ENCODE measurements at regions not wholly inside any gene's neighbourhood (a gene's known extent, or its start where the extent isn't known, plus 50 kb on each side); places are given as distances from the start of the nearest gene placed in this dataset.

DNA sequence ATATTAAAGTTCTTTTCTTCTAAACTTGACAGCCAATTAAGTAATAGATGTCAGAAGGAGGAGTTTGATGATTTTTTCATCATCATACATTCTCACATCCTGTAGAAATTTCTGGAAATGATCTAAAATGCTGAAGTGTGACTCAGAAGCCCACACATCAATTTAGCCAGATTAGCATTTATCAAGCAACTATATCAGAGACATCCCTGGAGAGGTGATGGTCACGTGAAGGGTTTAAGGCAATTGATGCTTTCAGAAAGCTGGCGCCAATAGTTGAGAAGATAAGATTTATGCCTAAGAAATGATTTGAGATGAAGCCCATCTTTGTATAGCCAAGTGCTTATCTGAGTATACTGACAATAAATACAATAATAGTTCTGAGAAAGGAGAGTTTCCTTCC is 162.9 kb upstream of the RORB start:
- Histone ChIP-seq H3K36me3 (peaks cover 0 to 9% (median 0%) of the 10 kb centered on the region in 11 experiments; a peak in 3 of 22 replicates), H3K4me3 (peak overlapping the region in 3 of 10 experiments; percentile 23 to 40 (median 37); a peak in 3 of 20 replicates), H4K20me1 (no peaks in the 10 kb centered on the region), H3K4me1 (peaks cover 74 to 100% (median 98%) of the 10 kb centered on the region in 10 experiments), H3K9me3 (replicated peaks in 1 of 11) (peaks cover 0 to 6% (median 0%) of the 10 kb centered on the region in 11 experiments; a peak in 3 of 22 replicates), H3K4me2 (peak overlapping the region; percentile 73 to 93 (median 80); a peak in 21 of 22 replicates), H3K9ac (peak overlapping the region in 6 of 11 experiments; percentile 50 to 68 (median 58); a peak in 9 of 22 replicates), H3K27me3 (no peaks in the 10 kb centered on the region), H3K27ac (peak overlapping the region in 8 of 11 experiments; percentile 71 to 82 (median 76); a peak in 17 of 22 replicates)
- TF ChIP-seq Cebpa-rat (IDR thresholded peaks at IDR 0.05), result no peak

DNA sequence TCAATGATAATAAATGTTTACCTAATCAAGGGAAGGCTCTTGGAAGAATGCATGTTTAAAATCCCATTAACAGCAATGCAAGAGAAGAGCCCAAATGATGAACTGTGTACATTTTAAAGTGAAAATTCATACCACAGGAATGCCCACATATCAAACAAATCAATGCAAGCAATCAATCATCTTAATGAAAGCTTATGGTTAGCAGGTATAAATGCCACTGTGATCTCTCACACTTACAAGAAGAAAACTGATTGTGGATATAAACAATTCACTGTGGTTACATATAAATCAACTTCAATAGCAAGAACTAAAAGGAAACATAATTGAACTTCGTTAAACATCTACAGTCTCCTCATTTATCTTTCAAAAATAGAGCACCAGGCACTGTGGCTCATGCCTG is 161.0 kb upstream of the RORB start:
- Histone ChIP-seq H3K36me3 (no peaks in the 10 kb centered on the region), H3K9ac (peak overlapping the region in 2 of 11 experiments; percentile 12 to 75; a peak in 2 of 22 replicates)
- TF ChIP-seq Cebpa-rat (IDR thresholded peaks at IDR 0.05), result no peak

DNA sequence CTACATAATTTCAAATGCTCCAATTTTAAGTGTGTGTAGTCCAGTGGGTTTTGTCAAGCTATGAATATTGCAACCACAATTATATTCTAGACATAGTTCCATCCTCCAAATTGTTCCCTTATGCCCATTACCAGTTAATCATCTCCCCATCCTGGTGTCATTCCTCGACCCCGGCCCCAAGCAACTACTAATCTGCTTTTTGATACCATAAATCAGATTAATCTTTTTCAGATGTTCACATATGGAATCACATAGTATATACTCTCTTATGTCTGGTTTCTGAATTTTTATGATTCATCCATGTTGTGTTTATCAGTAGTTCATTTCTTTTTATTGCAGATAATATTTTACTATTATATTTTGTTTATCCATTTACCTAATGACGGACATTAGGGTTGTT is 148.4 kb upstream of the RORB start:
- no peaks in the 10 kb centered on the region for H3K27me3 ChIP-seq
- no peak overlapping the region for H3K9ac ChIP-seq
- no peaks in the 10 kb centered on the region for H3K4me1 ChIP-seq
- H4K20me1 ChIP-seq, result no peaks in the 10 kb centered on the region
- no peak for TF ChIP-seq Cebpa-rat (IDR thresholded peaks at IDR 0.05)
- no peak overlapping the region for H3K4me3 ChIP-seq
- no peak overlapping the region for H3K27ac ChIP-seq
- H3K36me3 ChIP-seq, result no peaks in the 10 kb centered on the region
- H3K9me3 ChIP-seq (replicated peaks in 1 of 11), result peaks cover 0 to 5% (median 0%) of the 10 kb centered on the region in 11 experiments; a peak in 3 of 22 replicates
- H3K4me2 ChIP-seq, result no peak overlapping the region

More for the DNA sequence above, 161.0 kb upstream of the RORB start:
- Histone ChIP-seq H4K20me1 (no peaks in the 10 kb centered on the region), H3K27me3 (no peaks in the 10 kb centered on the region), H3K4me1 (peaks cover 56 to 93% (median 87%) of the 10 kb centered on the region in 10 experiments), H3K4me3 (peak overlapping the region in 6 of 10 experiments; percentile 14 to 63 (median 54); a peak in 6 of 20 replicates), H3K9me3 (replicated peaks in 1 of 11) (peaks cover 9 to 15% (median 14%) of the 10 kb centered on the region in 11 experiments; a peak in 17 of 22 replicates), H3K27ac (peak overlapping the region in 8 of 11 experiments; percentile 6 to 82 (median 76); a peak in 13 of 22 replicates), H3K4me2 (peak overlapping the region in 9 of 11 experiments; percentile 7 to 93 (median 83); a peak in 17 of 22 replicates)

DNA sequence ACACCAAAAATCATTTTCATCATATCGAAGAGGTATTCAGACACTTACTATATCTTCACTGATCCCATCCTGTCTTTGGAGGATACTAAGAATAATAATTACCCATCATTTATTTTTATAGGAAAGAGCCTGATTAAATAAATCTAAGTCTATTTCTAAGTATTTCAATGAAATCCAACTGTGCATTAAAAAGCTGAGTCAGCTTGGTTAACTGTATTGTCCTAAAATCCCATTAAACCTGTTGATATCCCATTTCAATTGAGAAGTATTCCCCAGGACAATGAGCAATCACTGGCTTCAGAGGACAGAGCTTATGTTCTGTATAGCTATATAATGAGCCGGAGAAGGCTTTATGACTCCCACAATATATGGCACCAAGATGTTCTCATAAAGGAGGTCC is 142.0 kb upstream of the RORB start:
- no peak overlapping the region for H3K27ac ChIP-seq
- peaks cover 0 to 14% (median 8%) of the 10 kb centered on the region in 11 experiments; a peak in 7 of 22 replicates for H3K9me3 ChIP-seq (replicated peaks in 1 of 11)
- H3K4me1 ChIP-seq, result no peaks in the 10 kb centered on the region
- H3K36me3 ChIP-seq, result no peaks in the 10 kb centered on the region
- no peaks in the 10 kb centered on the region for H3K27me3 ChIP-seq
- H3K4me3 ChIP-seq, result no peak overlapping the region
- no peaks in the 10 kb centered on the region for H4K20me1 ChIP-seq
- no peak for TF ChIP-seq Cebpa-rat (IDR thresholded peaks at IDR 0.05)
- no peak overlapping the region for H3K4me2 ChIP-seq
- H3K9ac ChIP-seq, result no peak overlapping the region

DNA sequence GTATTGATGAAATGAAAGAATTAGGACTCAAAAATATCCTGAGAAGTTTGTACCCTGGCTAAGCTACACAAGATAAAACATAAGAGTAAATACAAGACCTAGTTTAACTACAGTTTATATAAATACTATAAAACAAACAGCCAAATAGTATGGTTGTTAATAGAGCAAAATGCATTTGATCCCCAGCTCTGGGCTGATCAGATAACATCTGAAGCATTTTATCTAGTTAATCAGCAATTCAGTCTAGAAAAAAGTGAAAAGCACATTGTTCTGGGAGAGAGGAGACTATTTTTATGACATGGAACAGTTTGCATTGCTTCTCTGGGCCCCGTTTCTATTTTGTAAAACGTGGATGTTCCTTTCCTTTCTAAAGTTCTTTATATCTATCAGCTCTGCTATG is 139.6 kb upstream of the RORB start:
- no peak for TF ChIP-seq Cebpa-rat (IDR thresholded peaks at IDR 0.05)
- no peak overlapping the region for H3K27ac ChIP-seq
- H3K27me3 ChIP-seq, result no peaks in the 10 kb centered on the region
- no peaks in the 10 kb centered on the region for H3K36me3 ChIP-seq
- H3K4me3 ChIP-seq, result no peak overlapping the region
- H3K4me2 ChIP-seq, result no peak overlapping the region
- H4K20me1 ChIP-seq, result no peaks in the 10 kb centered on the region
- H3K9me3 ChIP-seq (replicated peaks in 1 of 11), result peaks cover 0 to 14% (median 7%) of the 10 kb centered on the region in 11 experiments; a peak in 5 of 22 replicates
- no peaks in the 10 kb centered on the region for H3K4me1 ChIP-seq
- no peak overlapping the region for H3K9ac ChIP-seq

DNA sequence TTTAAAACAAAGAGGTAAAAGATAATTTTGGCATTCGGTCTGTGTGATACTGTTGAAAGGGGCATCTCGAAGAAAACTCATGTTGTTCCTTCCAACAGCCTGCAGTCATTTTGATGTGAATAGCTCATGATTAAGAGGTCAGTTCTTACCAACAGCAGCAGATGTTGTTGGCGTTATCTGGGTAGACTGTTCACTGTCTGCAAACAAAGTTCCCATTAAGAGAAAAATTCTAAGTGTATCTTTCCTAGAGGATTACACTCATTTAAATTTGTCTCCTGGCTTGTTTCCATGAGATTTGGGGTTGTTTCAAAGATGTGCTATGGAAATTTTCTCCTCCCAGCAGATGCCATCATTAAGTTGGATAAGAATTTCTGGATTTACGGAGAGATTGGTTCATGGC is 138.2 kb upstream of the RORB start:
- Histone ChIP-seq H3K9me3 (replicated peaks in 1 of 11) (peaks cover 0 to 14% (median 5%) of the 10 kb centered on the region in 11 experiments; a peak in 5 of 22 replicates), H3K27me3 (no peaks in the 10 kb centered on the region), H3K4me3 (no peak overlapping the region), H3K4me1 (no peaks in the 10 kb centered on the region), H3K9ac (no peak overlapping the region), H3K27ac (no peak overlapping the region), H3K4me2 (no peak overlapping the region), H4K20me1 (no peaks in the 10 kb centered on the region), H3K36me3 (no peaks in the 10 kb centered on the region)
- no peak for TF ChIP-seq Cebpa-rat (IDR thresholded peaks at IDR 0.05)

DNA sequence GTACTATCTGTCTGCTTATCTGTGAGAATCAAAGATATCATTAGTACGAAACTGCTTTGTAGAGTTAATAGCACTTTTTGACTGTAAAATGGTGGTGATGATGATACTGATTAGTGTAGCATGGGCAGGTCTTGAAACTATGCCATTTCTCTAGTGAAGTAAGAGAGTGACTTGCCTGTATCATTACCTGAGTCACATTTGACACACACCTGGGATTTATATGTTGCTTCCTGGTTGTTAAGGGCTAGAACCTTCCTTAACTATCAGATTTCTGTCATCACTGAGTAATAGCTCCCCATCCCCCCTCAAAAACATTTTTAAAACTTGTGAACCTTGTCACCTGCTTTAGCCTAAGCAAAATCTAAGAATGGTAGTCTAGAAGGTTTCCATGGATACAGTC is 135.6 kb upstream of the RORB start:
- peaks cover 0 to 3% (median 0%) of the 10 kb centered on the region in 11 experiments; a peak in 2 of 22 replicates for H3K9me3 ChIP-seq (replicated peaks in 1 of 11)
- TF ChIP-seq Cebpa-rat (IDR thresholded peaks at IDR 0.05), result no peak

DNA sequence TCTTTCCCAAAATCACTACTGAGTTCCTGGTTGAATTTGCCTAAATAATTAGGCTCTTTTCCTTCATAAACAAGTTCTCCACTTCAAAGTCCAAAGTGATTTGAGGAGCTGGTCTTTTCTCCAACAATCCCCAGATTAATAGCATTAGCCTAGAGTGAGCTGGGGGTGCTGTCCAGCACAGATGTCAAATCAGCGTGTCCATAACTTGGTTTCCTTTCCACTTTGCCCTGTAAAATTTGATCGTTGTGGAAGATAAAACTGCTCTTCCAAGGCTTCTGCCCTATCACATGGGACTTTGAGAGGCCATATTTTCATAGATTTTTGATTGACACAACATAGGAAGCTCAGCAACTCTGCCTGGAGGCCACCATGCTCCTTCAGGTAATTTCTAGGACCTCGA is 134.7 kb upstream of the RORB start:
- no peaks in the 10 kb centered on the region for H4K20me1 ChIP-seq
- no peak for TF ChIP-seq Cebpa-rat (IDR thresholded peaks at IDR 0.05)
- no peaks in the 10 kb centered on the region for H3K36me3 ChIP-seq
- peaks cover 0 to 8% (median 5%) of the 10 kb centered on the region in 11 experiments; a peak in 7 of 22 replicates for H3K9me3 ChIP-seq (replicated peaks in 1 of 11)
- no peak overlapping the region for H3K27ac ChIP-seq
- no peaks in the 10 kb centered on the region for H3K27me3 ChIP-seq
- no peak overlapping the region for H3K4me3 ChIP-seq
- no peak overlapping the region for H3K9ac ChIP-seq
- no peaks in the 10 kb centered on the region for H3K4me1 ChIP-seq
- H3K4me2 ChIP-seq, result no peak overlapping the region

More for the DNA sequence above, 135.6 kb upstream of the RORB start:
- H4K20me1 ChIP-seq, result no peaks in the 10 kb centered on the region
- no peaks in the 10 kb centered on the region for H3K4me1 ChIP-seq
- H3K27me3 ChIP-seq, result no peaks in the 10 kb centered on the region
- no peak overlapping the region for H3K27ac ChIP-seq
- no peak overlapping the region for H3K9ac ChIP-seq
- H3K36me3 ChIP-seq, result no peaks in the 10 kb centered on the region
- no peak overlapping the region for H3K4me2 ChIP-seq
- H3K4me3 ChIP-seq, result no peak overlapping the region

DNA sequence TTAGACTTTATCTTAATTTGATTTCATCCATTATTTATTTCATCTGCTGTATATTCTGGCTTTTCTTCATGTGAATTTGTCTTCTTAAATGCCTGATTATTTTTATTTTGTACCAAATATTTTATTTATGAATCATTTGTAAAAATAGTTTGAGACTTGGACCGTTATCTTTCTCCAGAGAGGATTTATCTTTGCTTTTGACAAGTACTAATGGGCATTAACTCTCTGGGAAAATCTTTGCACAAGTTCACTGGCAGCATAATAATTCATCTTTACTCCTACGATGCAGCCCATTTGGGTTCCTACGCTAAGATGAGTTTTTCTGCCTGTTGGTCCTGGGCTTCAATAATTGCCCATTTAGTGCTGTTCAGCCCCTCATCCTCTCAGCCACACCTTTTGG is 131.0 kb upstream of the RORB start:
- TF ChIP-seq Cebpa-rat (IDR thresholded peaks at IDR 0.05), result no peak
- Histone ChIP-seq H3K9ac (no peak overlapping the region), H3K4me3 (no peak overlapping the region), H3K4me2 (no peak overlapping the region), H3K9me3 (replicated peaks in 1 of 11) (peaks cover 0 to 10% (median 5%) of the 10 kb centered on the region in 11 experiments; a peak in 6 of 22 replicates), H3K27ac (no peak overlapping the region), H4K20me1 (no peaks in the 10 kb centered on the region), H3K36me3 (no peaks in the 10 kb centered on the region), H3K27me3 (no peaks in the 10 kb centered on the region), H3K4me1 (no peaks in the 10 kb centered on the region)

DNA sequence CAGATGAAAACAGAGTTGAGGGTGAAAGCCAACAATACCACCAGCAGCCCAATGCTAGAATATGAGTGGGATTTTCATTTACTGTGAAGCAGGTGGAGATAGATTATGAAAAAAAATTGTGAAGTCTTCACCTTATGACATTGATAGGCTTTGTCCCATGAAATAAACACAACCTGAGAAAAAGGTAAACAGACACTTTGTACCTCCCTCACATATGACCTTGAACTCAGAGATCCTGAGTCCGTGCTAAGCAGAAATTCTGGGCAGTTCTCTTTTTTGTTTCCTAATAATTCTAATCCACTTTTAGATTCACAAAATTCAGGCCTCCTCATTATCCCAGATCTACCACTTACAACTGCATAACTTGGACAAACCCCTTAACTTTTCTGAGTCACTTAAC is 127.3 kb upstream of the RORB start:
- Histone ChIP-seq H4K20me1 (no peaks in the 10 kb centered on the region), H3K9me3 (replicated peaks in 1 of 11) (peaks cover 0 to 10% (median 5%) of the 10 kb centered on the region in 11 experiments; a peak in 6 of 22 replicates), H3K4me2 (no peak overlapping the region), H3K27me3 (no peaks in the 10 kb centered on the region), H3K4me1 (no peaks in the 10 kb centered on the region), H3K4me3 (no peak overlapping the region), H3K36me3 (no peaks in the 10 kb centered on the region), H3K9ac (no peak overlapping the region), H3K27ac (no peak overlapping the region)
- no peak for TF ChIP-seq Cebpa-rat (IDR thresholded peaks at IDR 0.05)

Measured in BLaER1 treated with 17β-estradiol and CSF1 and Interleukin-3, amounts not matched to agents 10 nM and 100 nM (cell line).